HCT116 (cell line): ENCODE measurements at regions not wholly inside any gene's neighbourhood (a gene's known extent, or its start where the extent isn't known, plus 50 kb on each side); places are given as distances from the start of the nearest gene placed in this dataset.

Experiments used
- ATAC-seq: fragments of 200-7000 bp; cut with Tn5 transposase; 2 replicates; pipeline ENCODE4 v1.9.1; 2020; ENCODE audit warnings: mild to moderate bottlenecking, moderate library complexity
- BruUV-seq: library from RNA; stranded (reverse); fragments of 400-500 nt; replicated peaks from 2 replicates; lab custom pipeline; 2021; lab: Mats Ljungman, UMichigan
- CTCF ChIA-PET: fragments of 300-600 bp; sonication (Branson Sonifier 250); formaldehyde crosslinking; loops from one replicate; lab custom pipeline; 2021; ENCODE audit warnings: antibody characterized with exemption; lab: Charles Lee
- POLR2A ChIA-PET: fragments of 300-600, 350-600 bp; sonication (Branson Sonifier 250); formaldehyde crosslinking; loops from one replicate; lab custom pipeline; 2021; ENCODE audit warnings: antibody characterized with exemption; lab: Charles Lee
- RAD21 ChIA-PET, 2 experiments: fragments of 300-600 bp; sonication (Branson Sonifier 250); formaldehyde crosslinking; loops; one replicate each; lab custom pipeline; 2023; ENCODE audit warnings: low total read pairs in 2 of 2; ENCODE audit not compliant: uncharacterized antibody in 2 of 2, unreplicated experiment in 2 of 2, low non-redundant PET in 1 of 2; lab: Charles Lee
- DNase-seq: peaks from one replicate; pipeline ENCODE4 v3.0.0-alpha.2; 2010; ENCODE audit warnings: low read depth, low spot score
- H2AFZ ChIP-seq: fragments of 200-600 bp; shearing (Covaris generic), sonication (generic); 2 replicates; pipeline ENCODE4 v1.6.1; 2017; ENCODE audit warnings: low read depth, mixed run types, mixed read lengths, antibody characterized with exemption, low read length; ENCODE audit not compliant: poor library complexity, severe bottlenecking
- H3K27ac ChIP-seq: 2 replicates; pipeline ENCODE4 v1.5.1; 2012; ENCODE audit warnings: low read depth, low read length
- H3K27me3 ChIP-seq: fragments of 200-600 bp; sonication (generic); 2 replicates; pipeline ENCODE4 v1.6.1; 2016; ENCODE audit warnings: mixed run types, low read length, mixed read lengths; ENCODE audit not compliant: insufficient read depth
- H3K36me3 ChIP-seq, 2 experiments: fragments of 200-500 bp in 1 of 2; fragments of 200-600 bp in 1 of 2; sonication (Bioruptor generic) in 1 of 2; sonication (generic) in 1 of 2; 2 replicates each; pipeline versions ENCODE4 v1.5.1 to v1.6.1; 2014 to 2016; ENCODE audit warnings: low read length in 2 of 2, inconsistent platforms in 1 of 2, mixed read lengths in 1 of 2, mixed run types in 1 of 2; ENCODE audit not compliant: insufficient read depth in 2 of 2, control insufficient read depth in 1 of 2
- H3K4me1 ChIP-seq, 2 experiments: fragments of 200-600 bp in 1 of 2; sonication (generic) in 1 of 2; 2 replicates each; pipeline versions ENCODE4 v1.5.1 to v1.6.1; 2012 to 2017; ENCODE audit warnings: low read length in 2 of 2, inconsistent platforms in 1 of 2, mild to moderate bottlenecking in 1 of 2, mixed read lengths in 1 of 2, mixed run types in 1 of 2, moderate library complexity in 1 of 2; ENCODE audit not compliant: insufficient read depth in 2 of 2, control insufficient read depth in 1 of 2
- H3K4me2 ChIP-seq: fragments of 200-600 bp; sonication (generic); 2 replicates; pipeline ENCODE4 v1.6.1; 2017; ENCODE audit warnings: mixed run types, low read length, mixed read lengths
- H3K4me3 ChIP-seq, 2 experiments: fragments of 200-600 bp in 1 of 2; sonication (generic) in 1 of 2; replicated peaks in 1 of 2; 2 replicates each; pipeline ENCODE4 v1.5.1; 2011 to 2016; ENCODE audit warnings: low read length in 2 of 2, control low read depth in 1 of 2, low read depth in 1 of 2, mild to moderate bottlenecking in 1 of 2, mixed read lengths in 1 of 2, mixed run types in 1 of 2
- H3K79me2 ChIP-seq: fragments of 200-600 bp; sonication (generic); 2 replicates; pipeline ENCODE4 v1.6.1; 2017; ENCODE audit warnings: mild to moderate bottlenecking, mixed run types, low read length, moderate library complexity, mixed read lengths; ENCODE audit not compliant: insufficient read depth
- H3K9ac ChIP-seq: fragments of 200-600 bp; sonication (generic); 2 replicates; pipeline ENCODE4 v1.6.1; 2016; ENCODE audit warnings: low read length, mixed read lengths
- H3K9me2 ChIP-seq: fragments of 200-600 bp; sonication (generic), shearing (Covaris generic); 2 replicates; pipeline ENCODE4 v1.6.1; 2017; ENCODE audit warnings: mixed run types, mild to moderate bottlenecking, moderate library complexity; ENCODE audit not compliant: insufficient read depth
- H3K9me3 ChIP-seq, 2 experiments: fragments of 200-500 bp in 1 of 2; fragments of 200-600 bp in 1 of 2; sonication (Bioruptor generic) in 1 of 2; sonication (generic) in 1 of 2; 2 replicates each; pipeline ENCODE4 v1.6.1; 2014 to 2017; ENCODE audit warnings: low read length in 2 of 2, mixed read lengths in 2 of 2, inconsistent platforms in 1 of 2, low read depth in 1 of 2, mild to moderate bottlenecking in 1 of 2, mixed run types in 1 of 2, moderate library complexity in 1 of 2; ENCODE audit not compliant: control insufficient read depth in 1 of 2, insufficient read depth in 1 of 2
- H4K20me1 ChIP-seq: fragments of 200-600 bp; sonication (generic), shearing (Covaris generic); 2 replicates; pipeline ENCODE4 v1.6.1; 2017; ENCODE audit warnings: mixed run types, mild to moderate bottlenecking, moderate library complexity; ENCODE audit not compliant: insufficient read depth
- ATF3 ChIP-seq: IDR thresholded peaks from 2 replicates; pipeline ENCODE4 v1.6.1; 2012
- CBX3 ChIP-seq: IDR thresholded peaks from 2 replicates; pipeline ENCODE4 v1.6.1; 2012; ENCODE audit warnings: low read depth
- CEBPB ChIP-seq: IDR thresholded peaks from 2 replicates; pipeline ENCODE4 v1.6.1; 2012; ENCODE audit warnings: low read depth
- EGR1 ChIP-seq: IDR thresholded peaks from 2 replicates; pipeline ENCODE4 v1.6.1; 2012; ENCODE audit warnings: low read depth
- EZH2 ChIP-seq: fragments of 200-600 bp; sonication (generic); IDR thresholded peaks from 2 replicates; pipeline ENCODE4 v1.6.1; 2017; ENCODE audit warnings: antibody characterized with exemption, mixed run types
- EZH2phosphoT487 ChIP-seq: fragments of 200-600 bp; IDR thresholded peaks from 2 replicates; pipeline ENCODE4 v1.6.1; 2018; ENCODE audit warnings: antibody characterized with exemption, borderline replicate concordance
- JUND ChIP-seq: IDR thresholded peaks from 2 replicates; pipeline ENCODE4 v1.6.1; 2012
- POLR2A ChIP-seq: IDR thresholded peaks from 2 replicates; pipeline ENCODE4 v1.7.0; 2011; ENCODE audit warnings: borderline replicate concordance; ENCODE audit not compliant: insufficient read depth, insufficient read length; ENCODE audit errors: extremely low read depth
- REST ChIP-seq: IDR thresholded peaks from 2 replicates; pipeline ENCODE4 v1.6.1; 2012; ENCODE audit warnings: low read depth
- TCF7L2 ChIP-seq: IDR thresholded peaks from 2 replicates; pipeline ENCODE4 v1.7.0; 2011; ENCODE audit warnings: borderline replicate concordance, inconsistent platforms; ENCODE audit not compliant: insufficient read depth, insufficient read length; ENCODE audit errors: extremely low read depth
- YY1 ChIP-seq: IDR thresholded peaks from 2 replicates; pipeline ENCODE4 v1.6.1; 2011; ENCODE audit warnings: low read length, low read depth, moderate library complexity, mild to moderate bottlenecking; ENCODE audit not compliant: insufficient replicate concordance; ENCODE audit errors: extremely low read depth
- ZFX ChIP-seq: fragments of 450-650 bp; IDR thresholded peaks from 2 replicates; pipeline ENCODE4 v1.6.1; 2017
- intact Hi-C: fragments of 100-400 bp; cut with micrococcal nuclease; formaldehyde crosslinking; loops from 2 replicates; pipeline ENCODE4 v1.10.0; 2022
- TF ChIP-seq, protein P1 (sequence below): IDR thresholded peaks from 2 replicates; pipeline ENCODE4 v1.6.1; 2012
- TF ChIP-seq, protein P2 (sequence below): IDR thresholded peaks from 2 replicates; pipeline ENCODE4 v1.6.1; 2011; ENCODE audit warnings: mild to moderate bottlenecking, low read length, moderate library complexity; ENCODE audit not compliant: insufficient replicate concordance; ENCODE audit errors: extremely low read depth

GRCh38 chr4:145315811-145316225 lies 135.4 kb upstream of the OTUD4 start:
- no peak overlapping the region for H3K9ac ChIP-seq
- DNase-seq (no peak), ATAC-seq (no peak)
- H3K36me3 ChIP-seq: no peaks in the 10 kb centered on the region
- no TSS peak for BruUV-seq
- ChIA-PET POLR2A (no interaction called here), CTCF (no interaction called here), RAD21 (no interaction called here)
- H3K4me1 ChIP-seq: no peaks in the 10 kb centered on the region
- H4K20me1 ChIP-seq: no peaks in the 10 kb centered on the region; the same call in 1 of the 2 replicates
- H3K9me2 ChIP-seq: no peaks in the 10 kb centered on the region
- no peak overlapping the region for H2AFZ ChIP-seq
- H3K4me2 ChIP-seq: no peak overlapping the region
- H3K27ac ChIP-seq: no peak overlapping the region
- TF ChIP-seq CBX3: no peak
- no peak for TF ChIP-seq JUND
- intact Hi-C loops: no loop called here
- H3K79me2 ChIP-seq: no peaks in the 10 kb centered on the region
- no peak overlapping the region for H3K4me3 ChIP-seq
- no peaks in the 10 kb centered on the region for H3K9me3 ChIP-seq
- no peaks in the 10 kb centered on the region for H3K27me3 ChIP-seq

DNA sequence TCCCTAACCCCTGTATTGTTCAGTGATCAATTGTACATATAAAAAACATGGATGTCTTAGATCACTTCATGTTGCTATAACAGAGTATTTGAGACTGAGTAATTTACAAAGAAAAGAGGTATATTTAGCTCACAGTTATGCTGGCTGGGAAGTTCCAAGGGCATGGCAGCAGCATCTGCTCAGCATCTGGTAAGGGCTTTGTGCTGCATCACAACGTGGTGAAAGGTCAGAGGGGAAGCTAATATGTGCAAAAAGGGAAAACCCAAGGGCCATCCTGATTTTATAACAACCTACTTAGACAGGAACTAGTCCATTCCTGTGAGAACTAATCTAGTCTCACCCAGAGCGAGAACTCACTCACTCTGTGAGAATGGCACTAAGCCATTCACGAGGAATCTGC lies 128.2 kb upstream of the OTUD4 start:
- ChIA-PET CTCF (no interaction called here), RAD21 (no interaction called here), POLR2A (no interaction called here)
- no peaks in the 10 kb centered on the region for H3K9me2 ChIP-seq
- H3K9ac ChIP-seq: no peak overlapping the region
- no peaks in the 10 kb centered on the region for H3K4me1 ChIP-seq
- no peaks in the 10 kb centered on the region for H3K36me3 ChIP-seq
- no peak overlapping the region for H3K4me3 ChIP-seq
- no peaks in the 10 kb centered on the region for H3K27me3 ChIP-seq
- ATAC-seq (no peak), DNase-seq (no peak)
- no peak overlapping the region for H2AFZ ChIP-seq
- no peaks in the 10 kb centered on the region for H3K79me2 ChIP-seq
- H3K27ac ChIP-seq: no peak overlapping the region
- no TSS peak for BruUV-seq
- H4K20me1 ChIP-seq: no peaks in the 10 kb centered on the region
- H3K9me3 ChIP-seq: no peaks in the 10 kb centered on the region
- intact Hi-C loops: no loop called here
- no peak overlapping the region for H3K4me2 ChIP-seq
- no peak for TF ChIP-seq CEBPB
- no peak for TF ChIP-seq YY1
- TF ChIP-seq EZH2: no peak
- TF ChIP-seq POLR2A: no peak
- TF ChIP-seq, protein P1, sequence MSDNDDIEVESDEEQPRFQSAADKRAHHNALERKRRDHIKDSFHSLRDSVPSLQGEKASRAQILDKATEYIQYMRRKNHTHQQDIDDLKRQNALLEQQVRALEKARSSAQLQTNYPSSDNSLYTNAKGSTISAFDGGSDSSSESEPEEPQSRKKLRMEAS: no peak
- no peak for TF ChIP-seq ATF3
- no peak for TF ChIP-seq EGR1
- TF ChIP-seq EZH2phosphoT487: no peak
- TF ChIP-seq, protein P2, sequence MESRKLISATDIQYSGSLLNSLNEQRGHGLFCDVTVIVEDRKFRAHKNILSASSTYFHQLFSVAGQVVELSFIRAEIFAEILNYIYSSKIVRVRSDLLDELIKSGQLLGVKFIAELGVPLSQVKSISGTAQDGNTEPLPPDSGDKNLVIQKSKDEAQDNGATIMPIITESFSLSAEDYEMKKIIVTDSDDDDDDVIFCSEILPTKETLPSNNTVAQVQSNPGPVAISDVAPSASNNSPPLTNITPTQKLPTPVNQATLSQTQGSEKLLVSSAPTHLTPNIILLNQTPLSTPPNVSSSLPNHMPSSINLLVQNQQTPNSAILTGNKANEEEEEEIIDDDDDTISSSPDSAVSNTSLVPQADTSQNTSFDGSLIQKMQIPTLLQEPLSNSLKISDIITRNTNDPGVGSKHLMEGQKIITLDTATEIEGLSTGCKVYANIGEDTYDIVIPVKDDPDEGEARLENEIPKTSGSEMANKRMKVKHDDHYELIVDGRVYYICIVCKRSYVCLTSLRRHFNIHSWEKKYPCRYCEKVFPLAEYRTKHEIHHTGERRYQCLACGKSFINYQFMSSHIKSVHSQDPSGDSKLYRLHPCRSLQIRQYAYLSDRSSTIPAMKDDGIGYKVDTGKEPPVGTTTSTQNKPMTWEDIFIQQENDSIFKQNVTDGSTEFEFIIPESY: no peak
- no peak for TF ChIP-seq TCF7L2
- no peak for TF ChIP-seq ZFX
- TF ChIP-seq REST: no peak
- TF ChIP-seq CBX3: no peak
